Activated CD4-positive, alpha-beta T cell treated with anti-CD3 and anti-CD28 coated beads, Interleukin-2, amount 10 ng/mL, durations not matched to agents 24 days and 14 days (primary cell): ENCODE measurements at regions not wholly inside any gene's neighbourhood (a gene's known extent, or its start where the extent isn't known, plus 50 kb on each side); places are given as distances from the start of the nearest gene placed in this dataset.
"Not testable (repeated sequence)": the region's sequence is repeated elsewhere in the genome, so short reads cannot be mapped to it uniquely, and the experiment has no call there.

Experiments
- DNase-seq: peaks from one replicate; pipeline ENCODE4 v3.0.0; 2022
- H3K27ac Mint-ChIP-seq: one replicate; pipeline ENCODE4 v1.8.0; 2022; ENCODE audit warnings: mild to moderate bottlenecking, mixed read lengths
- H3K27me3 Mint-ChIP-seq: one replicate; pipeline ENCODE4 v1.8.0; 2022; ENCODE audit warnings: mixed read lengths
- H3K36me3 Mint-ChIP-seq: one replicate; pipeline ENCODE4 v1.8.0; 2022; ENCODE audit warnings: low read depth, mild to moderate bottlenecking, mixed read lengths
- H3K4me1 Mint-ChIP-seq: one replicate; pipeline ENCODE4 v1.8.0; 2021; ENCODE audit warnings: mixed read lengths
- H3K4me3 Mint-ChIP-seq: one replicate; pipeline ENCODE4 v1.8.0; 2022; ENCODE audit warnings: mild to moderate bottlenecking, moderate library complexity, mixed read lengths
- H3K9me3 Mint-ChIP-seq: one replicate; pipeline ENCODE4 v1.8.0; 2021; ENCODE audit warnings: mixed read lengths
- intact Hi-C: fragments of 100-400 bp; cut with micrococcal nuclease; formaldehyde crosslinking; loops from one replicate; pipeline ENCODE4 v1.15.1; 2023

GRCh38 chr21:33139084-33139483 is 69.1 kb downstream of the OLIG1 start:
- DNase-seq = no peak
- intact Hi-C loops = no loop called here
- H3K9me3 Mint-ChIP-seq = no peaks in the 10 kb centered on the region
- H3K27me3 Mint-ChIP-seq = peaks cover 11% of the 10 kb centered on the region
- H3K27ac Mint-ChIP-seq = no peak overlapping the region
- no peaks in the 10 kb centered on the region for H3K36me3 Mint-ChIP-seq
- H3K4me3 Mint-ChIP-seq = no peak overlapping the region
- no peaks in the 10 kb centered on the region for H3K4me1 Mint-ChIP-seq

- Mint-ChIP-seq H3K4me1 (no peaks in the 10 kb centered on the region), H3K27me3 (peaks cover 14% of the 10 kb centered on the region), H3K9me3 (no peaks in the 10 kb centered on the region), H3K36me3 (no peaks in the 10 kb centered on the region), H3K27ac (no peak overlapping the region), H3K4me3 (no peak overlapping the region)
- no peak for DNase-seq
- intact Hi-C loops = no loop called here
Observed at GRCh38 chr21:33140288-33140687, 70.3 kb downstream of the OLIG1 start.

- Mint-ChIP-seq H3K9me3 (no peaks in the 10 kb centered on the region), H3K4me1 (no peaks in the 10 kb centered on the region), H3K27ac (no peak overlapping the region), H3K36me3 (no peaks in the 10 kb centered on the region), H3K27me3 (peaks cover 24% of the 10 kb centered on the region), H3K4me3 (no peak overlapping the region)
- no peak for DNase-seq
- intact Hi-C loops = no loop called here
Observed at GRCh38 chr21:33146467-33146866, 76.5 kb downstream of the OLIG1 start.

DNA sequence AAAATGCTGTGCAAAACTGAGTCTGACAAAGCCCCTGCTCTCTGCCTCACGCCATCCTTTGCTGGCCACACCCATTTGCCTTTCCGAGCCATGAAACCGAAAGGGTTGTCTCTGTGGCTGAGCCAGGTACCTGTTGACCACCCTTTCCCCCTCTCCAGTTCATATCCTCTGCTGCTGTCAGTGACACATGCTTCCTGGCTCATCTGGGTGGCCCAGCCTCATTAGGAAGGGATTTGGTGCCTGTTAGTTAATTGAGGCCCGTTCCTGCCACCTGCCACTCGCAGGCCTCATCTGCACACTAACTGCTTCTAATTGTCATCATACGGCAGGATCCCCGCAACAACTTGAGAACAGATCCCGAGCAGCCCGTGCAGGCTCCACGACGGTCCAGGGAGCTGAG is 79.2 kb downstream of the OLIG1 start:
- intact Hi-C loops = no loop called here

GRCh38 chr21:33150968-33151367 is 78.8 kb upstream of the IFNAR2 start:
- intact Hi-C loops, H3K27ac Mint-ChIP-seq: not testable (repeated sequence)

More for the DNA sequence above, 79.2 kb downstream of the OLIG1 start:
- H3K27ac Mint-ChIP-seq = no peak overlapping the region
- no peaks in the 10 kb centered on the region for H3K9me3 Mint-ChIP-seq
- H3K4me3 Mint-ChIP-seq = no peak overlapping the region
- H3K27me3 Mint-ChIP-seq = peaks cover 36% of the 10 kb centered on the region
- H3K36me3 Mint-ChIP-seq = no peaks in the 10 kb centered on the region
- DNase-seq = no peak
- H3K4me1 Mint-ChIP-seq = no peaks in the 10 kb centered on the region

DNA sequence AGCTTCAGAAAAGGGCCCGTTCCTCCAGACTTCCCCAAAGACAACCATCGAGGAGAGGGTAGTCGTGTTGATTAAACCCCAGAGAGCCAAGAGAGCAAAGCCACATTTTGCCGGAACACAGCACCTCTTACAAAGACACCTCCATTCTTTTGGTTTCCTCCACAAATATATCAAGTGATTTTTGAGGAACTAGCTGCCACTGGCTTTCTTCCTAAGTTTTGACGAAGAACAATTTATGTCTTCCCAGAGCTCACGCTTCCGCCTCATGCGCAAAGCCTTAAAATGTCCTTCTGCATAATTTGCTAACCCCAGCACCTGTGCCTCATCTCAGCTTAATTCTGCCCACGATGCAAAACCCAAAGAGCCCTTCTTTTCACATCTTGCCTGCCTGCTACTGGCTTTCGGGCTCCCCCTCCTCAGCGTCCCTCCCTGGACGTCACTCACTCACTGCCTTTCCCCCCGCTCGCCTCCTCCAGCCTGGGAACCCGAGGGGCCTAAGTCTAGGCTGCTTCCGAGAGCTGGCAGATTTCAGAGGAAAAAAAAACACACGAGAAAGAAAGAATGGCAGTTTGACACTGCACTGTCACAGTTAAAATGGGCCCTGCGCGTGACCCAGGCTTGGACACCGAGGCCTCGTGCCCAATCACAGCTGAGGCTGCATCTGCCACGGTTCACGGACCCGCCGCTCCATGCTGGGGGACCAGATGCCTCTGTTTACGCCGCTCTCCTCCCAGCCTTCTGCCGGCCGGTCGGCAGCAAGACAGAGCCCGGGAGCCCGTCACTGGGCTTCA is 77.6 kb upstream of the IFNAR2 start:
- no peak for DNase-seq

More at GRCh38 chr21:33150968-33151367, 78.8 kb upstream of the IFNAR2 start:
- not testable (repeated sequence) for H3K4me3 Mint-ChIP-seq, H3K36me3 Mint-ChIP-seq, H3K4me1 Mint-ChIP-seq, DNase-seq, H3K9me3 Mint-ChIP-seq
- H3K27me3 Mint-ChIP-seq = peaks cover 28% of the 10 kb centered on the region

DNA sequence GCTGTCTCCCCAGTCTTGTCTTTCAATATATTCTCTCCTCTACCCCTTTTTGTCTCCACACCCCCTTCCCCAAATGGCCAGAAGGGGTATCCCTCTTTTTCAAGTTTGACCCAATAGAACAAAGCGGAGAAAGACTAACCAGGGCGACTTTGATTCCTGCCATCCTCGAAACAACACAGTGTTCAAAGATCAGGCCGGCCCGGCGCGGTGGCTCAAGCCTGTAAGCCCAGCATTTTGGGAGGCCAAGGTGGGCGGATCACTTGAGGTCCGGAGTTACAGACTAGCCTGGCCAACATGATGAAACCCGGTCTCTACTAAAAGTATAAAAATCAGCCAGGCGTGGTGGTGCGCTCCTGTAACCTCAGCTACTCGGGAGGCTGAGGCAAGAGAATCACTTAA is 77.0 kb upstream of the IFNAR2 start:
- intact Hi-C loops = no loop called here
- DNase-seq = no peak
- no peak overlapping the region for H3K4me3 Mint-ChIP-seq
- H3K36me3 Mint-ChIP-seq = no peaks in the 10 kb centered on the region
- H3K27ac Mint-ChIP-seq = no peak overlapping the region
- no peaks in the 10 kb centered on the region for H3K4me1 Mint-ChIP-seq
- H3K9me3 Mint-ChIP-seq = no peaks in the 10 kb centered on the region
- peaks cover 27% of the 10 kb centered on the region for H3K27me3 Mint-ChIP-seq

More for the DNA sequence above, 77.6 kb upstream of the IFNAR2 start:
- Mint-ChIP-seq H3K4me3 (no peak overlapping the region), H3K4me1 (no peaks in the 10 kb centered on the region), H3K9me3 (no peaks in the 10 kb centered on the region), H3K27me3 (peaks cover 25% of the 10 kb centered on the region), H3K36me3 (no peaks in the 10 kb centered on the region), H3K27ac (no peak overlapping the region)
- intact Hi-C loops = no loop called here

DNA sequence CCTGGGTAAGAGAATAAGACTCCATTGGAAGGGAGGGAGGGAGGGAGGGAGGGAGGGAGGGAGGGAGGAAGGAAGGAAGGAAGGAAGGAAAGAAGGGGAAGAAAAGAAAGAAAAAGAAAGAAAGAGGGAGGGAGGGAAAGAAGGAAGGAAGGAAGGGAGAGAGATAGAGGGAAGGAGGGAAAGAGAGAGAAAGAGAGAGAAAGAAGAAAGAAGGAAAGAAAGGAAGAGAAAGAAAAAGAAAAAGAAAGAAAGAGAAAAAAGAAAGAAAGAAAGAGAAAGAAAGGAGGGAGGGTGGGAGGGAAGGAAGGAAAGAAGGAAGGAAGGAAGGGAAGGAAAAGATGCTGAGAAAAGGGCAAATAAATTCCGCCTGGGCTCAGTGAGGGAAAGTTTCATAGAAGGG is 74.7 kb upstream of the IFNAR2 start:
- intact Hi-C loops = no loop called here
- no peak overlapping the region for H3K27ac Mint-ChIP-seq
- no peaks in the 10 kb centered on the region for H3K36me3 Mint-ChIP-seq
- no peaks in the 10 kb centered on the region for H3K4me1 Mint-ChIP-seq
- peaks cover 14% of the 10 kb centered on the region for H3K9me3 Mint-ChIP-seq
- no peak for DNase-seq
- no peak overlapping the region for H3K4me3 Mint-ChIP-seq
- peaks cover 35% of the 10 kb centered on the region for H3K27me3 Mint-ChIP-seq

- Mint-ChIP-seq H3K4me1 (no peaks in the 10 kb centered on the region), H3K9me3 (peaks cover 16% of the 10 kb centered on the region), H3K27me3 (peaks cover 37% of the 10 kb centered on the region), H3K36me3 (no peaks in the 10 kb centered on the region), H3K4me3 (no peak overlapping the region), H3K27ac (no peak overlapping the region)
- DNase-seq = no peak
- intact Hi-C loops = no loop called here
Observed at GRCh38 chr21:33155422-33155821, 74.3 kb upstream of the IFNAR2 start.

DNA sequence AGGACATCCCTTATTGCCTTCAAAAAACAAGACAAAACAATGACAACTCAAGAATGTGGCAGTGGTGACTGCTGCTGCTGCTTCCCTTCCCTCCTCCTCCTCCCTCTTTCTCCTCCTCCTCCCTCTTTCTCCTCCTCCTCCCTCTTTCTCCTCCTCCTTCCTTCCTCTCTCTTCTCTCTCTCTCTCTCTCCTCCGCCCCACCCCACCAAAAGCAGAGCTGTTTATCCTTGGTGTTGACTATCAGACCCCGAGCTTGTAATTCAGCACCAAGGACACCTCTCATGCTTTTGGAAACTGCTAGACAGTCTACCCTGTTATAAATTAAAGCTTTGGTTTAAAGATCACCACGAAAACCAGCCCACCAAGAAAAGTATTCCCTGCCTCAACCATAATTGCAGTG is 72.4 kb upstream of the IFNAR2 start:
- no peak for DNase-seq
- peaks cover 29% of the 10 kb centered on the region for H3K27me3 Mint-ChIP-seq
- no peaks in the 10 kb centered on the region for H3K4me1 Mint-ChIP-seq
- no peak overlapping the region for H3K27ac Mint-ChIP-seq
- intact Hi-C loops = no loop called here
- no peak overlapping the region for H3K4me3 Mint-ChIP-seq
- H3K9me3 Mint-ChIP-seq = peaks cover 16% of the 10 kb centered on the region
- H3K36me3 Mint-ChIP-seq = no peaks in the 10 kb centered on the region

DNA sequence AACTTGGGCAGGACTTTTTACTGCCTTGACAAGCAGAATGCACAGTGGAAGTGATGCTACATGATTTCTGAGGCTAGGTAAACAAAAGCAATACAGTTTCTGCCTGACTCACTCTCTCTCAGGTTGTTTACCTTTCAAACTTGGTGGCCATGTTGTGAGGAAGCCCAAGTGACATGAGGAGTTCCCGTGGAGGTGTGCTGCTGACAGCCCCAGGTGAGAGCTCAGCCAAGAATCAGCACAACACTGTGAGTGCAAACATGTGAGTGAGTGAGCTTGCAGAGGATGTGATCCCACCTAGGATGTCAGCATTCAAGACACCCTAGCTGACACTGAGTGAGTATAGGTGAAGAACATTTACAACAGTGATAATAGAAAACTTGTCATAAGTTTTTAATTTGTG is 71.1 kb upstream of the IFNAR2 start:
- no peaks in the 10 kb centered on the region for H3K4me1 Mint-ChIP-seq
- no peak overlapping the region for H3K27ac Mint-ChIP-seq
- peaks cover 23% of the 10 kb centered on the region for H3K27me3 Mint-ChIP-seq
- H3K4me3 Mint-ChIP-seq = no peak overlapping the region
- intact Hi-C loops = no loop called here
- DNase-seq = no peak
- no peaks in the 10 kb centered on the region for H3K36me3 Mint-ChIP-seq
- H3K9me3 Mint-ChIP-seq = peaks cover 16% of the 10 kb centered on the region

DNA sequence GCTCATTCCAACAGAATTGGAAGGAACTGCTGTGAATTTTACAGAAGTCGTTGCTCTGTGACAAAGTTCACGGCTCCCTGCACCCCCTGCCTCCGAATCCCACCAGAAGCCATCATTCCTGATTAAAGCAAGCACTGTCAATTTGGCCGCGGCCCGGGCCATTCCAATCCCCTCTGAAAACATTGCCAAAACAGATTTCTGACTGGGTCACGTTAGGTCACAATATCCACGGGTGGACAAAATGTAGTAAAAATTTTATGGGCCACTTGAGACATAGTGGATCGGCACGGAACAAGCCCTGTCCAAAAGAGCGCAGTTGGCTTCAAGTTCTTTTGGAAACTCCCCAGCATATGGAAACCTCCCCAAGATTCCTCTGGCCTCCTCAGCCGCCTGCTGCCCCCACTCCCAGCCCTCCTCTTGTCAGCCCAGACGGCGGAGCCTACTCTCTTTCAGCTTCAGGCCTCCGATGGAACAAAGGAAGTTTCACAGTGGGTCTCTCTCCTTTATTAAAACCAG is 67.2 kb upstream of the IFNAR2 start:
- Mint-ChIP-seq H3K4me3 (no peak overlapping the region), H3K36me3 (no peaks in the 10 kb centered on the region), H3K27ac (no peak overlapping the region), H3K9me3 (peaks cover 16% of the 10 kb centered on the region), H3K4me1 (no peaks in the 10 kb centered on the region), H3K27me3 (peaks cover 17% of the 10 kb centered on the region)
- intact Hi-C loops = no loop called here
- no peak for DNase-seq

GRCh38 chr21:33168886-33169285 is 60.9 kb upstream of the IFNAR2 start:
- H3K27ac Mint-ChIP-seq = no peak overlapping the region
- intact Hi-C loops = no loop called here
- H3K4me3 Mint-ChIP-seq = no peak overlapping the region
- DNase-seq = no peak
- H3K27me3 Mint-ChIP-seq = peaks cover 27% of the 10 kb centered on the region
- no peaks in the 10 kb centered on the region for H3K36me3 Mint-ChIP-seq
- no peaks in the 10 kb centered on the region for H3K4me1 Mint-ChIP-seq
- H3K9me3 Mint-ChIP-seq = no peaks in the 10 kb centered on the region

DNA sequence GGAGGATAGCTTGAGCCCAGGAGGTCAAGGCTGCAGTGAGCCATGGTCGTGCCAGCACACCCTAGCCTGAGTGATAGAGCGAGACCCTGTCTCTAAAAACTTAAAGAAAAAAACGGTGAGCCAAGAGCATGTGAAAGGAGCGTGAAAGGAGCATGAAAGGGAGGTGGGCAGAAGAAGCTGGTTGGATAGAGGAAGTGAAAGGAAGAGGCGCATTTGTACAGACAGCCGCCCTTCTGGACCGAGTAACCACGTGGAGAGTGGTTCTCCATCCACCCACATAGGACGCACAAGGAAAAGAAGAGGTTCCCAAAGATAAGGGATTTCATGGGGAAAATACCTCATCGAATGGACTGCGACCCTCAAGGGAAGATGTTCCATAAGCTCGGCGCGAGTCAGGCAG is 60.4 kb upstream of the IFNAR2 start:
- Mint-ChIP-seq H3K27ac (no peak overlapping the region), H3K9me3 (no peaks in the 10 kb centered on the region), H3K4me1 (no peaks in the 10 kb centered on the region), H3K27me3 (peaks cover 27% of the 10 kb centered on the region), H3K4me3 (no peak overlapping the region), H3K36me3 (no peaks in the 10 kb centered on the region)
- DNase-seq = no peak
- intact Hi-C loops = no loop called here
